Endothelial cell of umbilical vein (primary cell): ENCODE measurements at regions not wholly inside any gene's neighbourhood (a gene's known extent, or its start where the extent isn't known, plus 50 kb on each side); places are given as distances from the start of the nearest gene placed in this dataset.

Experiments
- BruUV-seq: library from RNA; stranded (reverse); fragments of 400-500 nt; replicated peaks from 2 replicates; lab custom pipeline; 2021; lab: Mats Ljungman, UMichigan
- CTCF ChIA-PET: fragments of 300-600, 350-600 bp; sonication (Branson Sonifier 250); formaldehyde crosslinking; loops from one replicate; lab custom pipeline; 2021; ENCODE audit warnings: antibody characterized with exemption, inconsistent platforms; lab: Charles Lee
- POLR2A ChIA-PET: fragments of 300-600, 350-600 bp; sonication (Branson Sonifier 250); formaldehyde crosslinking; loops from one replicate; lab custom pipeline; 2021; ENCODE audit warnings: antibody characterized with exemption, inconsistent platforms; lab: Charles Lee
- DNase-seq: peaks from one replicate; pipeline ENCODE4 v3.0.0-alpha.2; 2011; ENCODE audit warnings: low read depth, low spot score
- FAIRE-seq: peaks from 2 replicates; lab custom pipeline; 2011; peaks lifted over from hg19 to GRCh38; lab: Jason Lieb, UNC
- H2AFZ ChIP-seq: 2 replicates; pipeline ENCODE4 v1.6.0; 2012; ENCODE audit warnings: low read depth, low read length, control low read depth, inconsistent platforms
- H3K27ac ChIP-seq: 2 replicates; pipeline ENCODE4 v1.5.1; 2011; ENCODE audit warnings: low read depth, mild to moderate bottlenecking, control low read depth, low read length, moderate library complexity; ENCODE audit not compliant: insufficient read depth
- H3K27me3 ChIP-seq, 2 experiments: 2 replicates each; pipeline versions ENCODE4 v1.6.0 to v1.6.1; 2011; ENCODE audit warnings: low read length in 2 of 2, mixed read lengths in 1 of 2; ENCODE audit not compliant: control insufficient read depth in 2 of 2, insufficient read depth in 2 of 2
- H3K36me3 ChIP-seq, 2 experiments: 2 replicates in 1 of 2; 3 replicates in 1 of 2; pipeline ENCODE4 v1.5.1; 2011; ENCODE audit warnings: low read length in 2 of 2, mild to moderate bottlenecking in 1 of 2, moderate library complexity in 1 of 2; ENCODE audit not compliant: control insufficient read depth in 2 of 2, insufficient read depth in 2 of 2; ENCODE audit errors: extremely low read depth in 1 of 2
- H3K4me1 ChIP-seq: 3 replicates; pipeline ENCODE4 v1.5.1; 2011; ENCODE audit warnings: mild to moderate bottlenecking, low read length; ENCODE audit not compliant: control insufficient read depth, insufficient read depth; ENCODE audit errors: extremely low read depth
- H3K4me2 ChIP-seq: 2 replicates; pipeline ENCODE4 v1.6.1; 2011; ENCODE audit warnings: low read length, control low read depth, mixed read lengths; ENCODE audit not compliant: insufficient read depth
- H3K4me3 ChIP-seq, 3 experiments: fragments of 200-600 bp in 1 of 3; sonication (generic), shearing (Covaris generic) in 1 of 3; replicated peaks in 1 of 3; 2 replicates each; pipeline ENCODE4 v1.5.1; 2011 to 2016; ENCODE audit warnings: control low read depth in 3 of 3, low read length in 3 of 3, mild to moderate bottlenecking in 2 of 3, inconsistent platforms in 1 of 3, low read depth in 1 of 3, moderate library complexity in 1 of 3; ENCODE audit not compliant: insufficient read depth in 1 of 3
- H3K79me2 ChIP-seq: 2 replicates; pipeline ENCODE4 v1.6.0; 2012; ENCODE audit warnings: low read length, inconsistent platforms; ENCODE audit not compliant: control insufficient read depth, insufficient read depth
- H3K9ac ChIP-seq: replicated peaks from 2 replicates; pipeline ENCODE3; 2011; ENCODE audit warnings: low read length, control low read depth; ENCODE audit not compliant: insufficient read depth; ENCODE audit errors: extremely low read depth
- H3K9me1 ChIP-seq: replicated peaks from 3 replicates; pipeline ENCODE4 v1.6.0; 2011; ENCODE audit warnings: mild to moderate bottlenecking, low read length; ENCODE audit not compliant: control insufficient read depth, insufficient read depth; ENCODE audit errors: extremely low read depth
- H3K9me3 ChIP-seq: replicated peaks from 2 replicates; pipeline ENCODE4 v1.5.1; 2012; ENCODE audit warnings: low read length, inconsistent platforms; ENCODE audit not compliant: control insufficient read depth, insufficient read depth
- H4K20me1 ChIP-seq: replicated peaks from 2 replicates; pipeline ENCODE3; 2011; ENCODE audit warnings: mild to moderate bottlenecking, low read length; ENCODE audit not compliant: control insufficient read depth, insufficient read depth; ENCODE audit errors: extremely low read depth
- EZH2 ChIP-seq: IDR thresholded peaks from 2 replicates; pipeline ENCODE4 v1.6.1; 2012; ENCODE audit warnings: borderline replicate concordance, low read depth, mild to moderate bottlenecking, moderate library complexity, low read length, inconsistent platforms; ENCODE audit not compliant: severe bottlenecking
- FOS ChIP-seq: IDR thresholded peaks from 2 replicates; pipeline ENCODE4 v1.6.1; 2011; ENCODE audit warnings: mild to moderate bottlenecking, low read length, moderate library complexity, borderline replicate concordance; ENCODE audit not compliant: insufficient read depth
- GATA2 ChIP-seq: IDR thresholded peaks from 2 replicates; pipeline ENCODE4 v1.7.0; 2011; ENCODE audit warnings: low read depth, mild to moderate bottlenecking, moderate library complexity, mixed read lengths, low read length; ENCODE audit not compliant: insufficient read length, insufficient read depth
- JUN ChIP-seq: IDR thresholded peaks from 2 replicates; pipeline ENCODE4 v1.6.1; 2011; ENCODE audit warnings: borderline replicate concordance, low read depth; ENCODE audit not compliant: insufficient read length, insufficient read depth
- MYC ChIP-seq: IDR thresholded peaks from one replicate; pipeline ENCODE4 v1.6.1; 2011; ENCODE audit warnings: mild to moderate bottlenecking, low read depth, low read length
- POLR2A ChIP-seq: IDR thresholded peaks from 2 replicates; pipeline ENCODE4 v1.6.1; 2012; ENCODE audit warnings: low read depth, mild to moderate bottlenecking, control low read depth, low read length
- POLR2AphosphoS5 ChIP-seq: IDR thresholded peaks from 2 replicates; pipeline ENCODE4 v1.6.1; 2012; ENCODE audit warnings: low read depth, mild to moderate bottlenecking, control low read depth, low read length, moderate library complexity; ENCODE audit not compliant: insufficient read depth
- dilution Hi-C: fragments of 300-500 bp; cut with MboI; formaldehyde crosslinking; loops from one replicate; pipeline ENCODE4 v1.15.0; 2019; ENCODE audit warnings: low sequenced_read_pairs; ENCODE audit not compliant: extremely low pct_ligation_motif_present
- intact Hi-C: fragments of 100-400 bp; cut with micrococcal nuclease; formaldehyde crosslinking; loops from one replicate; pipeline ENCODE4 v1.10.0; 2022
- TF ChIP-seq, protein P1 (sequence below): IDR thresholded peaks from 2 replicates; pipeline ENCODE4 v1.6.1; 2011; ENCODE audit not compliant: insufficient read depth, insufficient read length
- TF ChIP-seq, protein P2 (sequence below), 2 donors: IDR thresholded peaks; 1 replicate in 1 of 2; 2 replicates in 1 of 2; pipeline ENCODE4 v1.5.1; 2011; ENCODE audit warnings: low read length in 2 of 2, mild to moderate bottlenecking in 2 of 2, moderate library complexity in 2 of 2, control low read depth in 1 of 2, inconsistent platforms in 1 of 2, low read depth in 1 of 2; ENCODE audit not compliant: insufficient read depth in 1 of 2; ENCODE audit errors: extremely low read depth in 1 of 2

DNA sequence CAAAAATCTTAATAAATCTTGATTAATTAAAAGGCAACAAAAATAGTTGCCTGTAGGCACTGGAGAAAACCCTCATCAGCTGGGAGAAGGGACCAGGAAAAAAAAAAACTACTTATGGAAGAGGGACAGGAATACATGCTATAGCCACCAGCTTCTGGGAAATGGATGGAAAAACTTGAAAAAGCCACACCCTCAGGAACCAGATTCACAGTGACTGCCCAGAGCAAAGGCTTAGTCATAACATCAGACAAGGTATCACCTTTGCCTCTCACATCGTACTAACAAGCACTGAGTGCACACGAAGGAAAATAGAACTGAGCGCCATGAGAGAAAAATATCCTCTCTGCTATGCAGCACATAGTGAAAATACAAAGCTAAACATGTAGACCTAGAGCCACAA, 116.9 kb upstream of the GYPC start:
- CTCF ChIA-PET = no interaction called here
- Histone ChIP-seq H3K27ac (no peak overlapping the region), H3K9me3 (peaks cover 3% of the 10 kb centered on the region), H2AFZ (no peak overlapping the region), H3K9ac (no peak overlapping the region), H3K4me3 (no peak overlapping the region), H3K9me1 (no peaks in the 10 kb centered on the region), H4K20me1 (no peaks in the 10 kb centered on the region), H3K79me2 (no peaks in the 10 kb centered on the region), H3K27me3 (no peaks in the 10 kb centered on the region), H3K4me1 (no peaks in the 10 kb centered on the region), H3K36me3 (no peaks in the 10 kb centered on the region), H3K4me2 (no peak overlapping the region)
- intact Hi-C loops = no loop called here
- dilution Hi-C loops = no loop called here
- POLR2A ChIA-PET = no interaction called here
- DNase-seq (no peak), FAIRE-seq (no peak)
- BruUV-seq = no TSS peak
- TF ChIP-seq JUN (no peak), EZH2 (no peak), MYC (no peak), POLR2AphosphoS5 (no peak), POLR2A (no peak), FOS (no peak), GATA2 (no peak)

DNA sequence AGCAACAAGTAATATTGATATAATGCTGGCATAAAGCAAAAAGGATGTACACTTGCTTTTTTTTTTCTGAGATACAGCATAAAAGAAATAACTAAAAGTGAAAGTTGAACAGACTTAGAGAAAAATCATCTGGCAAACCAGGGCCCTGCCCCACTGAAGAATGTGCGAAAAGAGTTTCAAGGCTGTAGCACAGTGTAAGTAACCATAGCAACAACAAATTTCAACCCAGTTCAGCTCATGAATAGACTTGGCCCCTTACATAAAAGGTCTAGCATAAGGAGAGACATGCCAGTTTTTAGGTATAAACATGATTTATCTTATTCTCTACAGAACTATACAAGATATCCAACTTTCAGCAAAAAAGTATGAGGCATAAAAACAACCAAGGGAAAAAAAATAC, 113.7 kb upstream of the GYPC start:
- TF ChIP-seq MYC = no peak
- no peak for TF ChIP-seq EZH2
- TF ChIP-seq, protein P1, sequence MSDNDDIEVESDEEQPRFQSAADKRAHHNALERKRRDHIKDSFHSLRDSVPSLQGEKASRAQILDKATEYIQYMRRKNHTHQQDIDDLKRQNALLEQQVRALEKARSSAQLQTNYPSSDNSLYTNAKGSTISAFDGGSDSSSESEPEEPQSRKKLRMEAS = no peak
- no peak for TF ChIP-seq POLR2AphosphoS5
- no peak for TF ChIP-seq POLR2A
- no peak for TF ChIP-seq FOS
- no peak for TF ChIP-seq GATA2
- no peak for TF ChIP-seq JUN
- TF ChIP-seq, protein P2, sequence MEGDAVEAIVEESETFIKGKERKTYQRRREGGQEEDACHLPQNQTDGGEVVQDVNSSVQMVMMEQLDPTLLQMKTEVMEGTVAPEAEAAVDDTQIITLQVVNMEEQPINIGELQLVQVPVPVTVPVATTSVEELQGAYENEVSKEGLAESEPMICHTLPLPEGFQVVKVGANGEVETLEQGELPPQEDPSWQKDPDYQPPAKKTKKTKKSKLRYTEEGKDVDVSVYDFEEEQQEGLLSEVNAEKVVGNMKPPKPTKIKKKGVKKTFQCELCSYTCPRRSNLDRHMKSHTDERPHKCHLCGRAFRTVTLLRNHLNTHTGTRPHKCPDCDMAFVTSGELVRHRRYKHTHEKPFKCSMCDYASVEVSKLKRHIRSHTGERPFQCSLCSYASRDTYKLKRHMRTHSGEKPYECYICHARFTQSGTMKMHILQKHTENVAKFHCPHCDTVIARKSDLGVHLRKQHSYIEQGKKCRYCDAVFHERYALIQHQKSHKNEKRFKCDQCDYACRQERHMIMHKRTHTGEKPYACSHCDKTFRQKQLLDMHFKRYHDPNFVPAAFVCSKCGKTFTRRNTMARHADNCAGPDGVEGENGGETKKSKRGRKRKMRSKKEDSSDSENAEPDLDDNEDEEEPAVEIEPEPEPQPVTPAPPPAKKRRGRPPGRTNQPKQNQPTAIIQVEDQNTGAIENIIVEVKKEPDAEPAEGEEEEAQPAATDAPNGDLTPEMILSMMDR (IDR thresholded peaks at IDR 0.05; ENCODE audit: extremely low read depth in 1 of 2, insufficient read depth in 1 of 2, low read depth in 1 of 2, low read length in 2 of 2) = no peak
- BruUV-seq = no TSS peak
- dilution Hi-C loops (no loop called here), intact Hi-C loops (no loop called here)
- Histone ChIP-seq H2AFZ (no peak overlapping the region), H3K36me3 (no peaks in the 10 kb centered on the region), H3K27ac (no peak overlapping the region), H3K4me3 (no peak overlapping the region), H3K9me3 (peaks cover 2% of the 10 kb centered on the region), H3K4me2 (no peak overlapping the region), H3K27me3 (no peaks in the 10 kb centered on the region), H3K9ac (no peak overlapping the region), H3K9me1 (no peaks in the 10 kb centered on the region), H3K79me2 (no peaks in the 10 kb centered on the region), H3K4me1 (no peaks in the 10 kb centered on the region), H4K20me1 (no peaks in the 10 kb centered on the region)
- POLR2A ChIA-PET = no interaction called here
- DNase-seq = no peak
- no peak for FAIRE-seq
- CTCF ChIA-PET = no interaction called here
